Endodermal cell (in vitro differentiated cells): ENCODE measurements at regions not wholly inside any gene's neighbourhood (a gene's known extent, or its start where the extent isn't known, plus 50 kb on each side); places are given as distances from the start of the nearest gene placed in this dataset.

ENCODE experiments used
- DNase-seq: peaks from one replicate; pipeline ENCODE4 v3.0.0-alpha.2; 2017
- H3K27ac ChIP-seq: 2 replicates; pipeline ENCODE4 v1.5.1; 2013; ENCODE audit warnings: mild to moderate bottlenecking, low read depth, low read length, moderate library complexity
- H3K27me3 ChIP-seq: 2 replicates; pipeline ENCODE4 v1.6.1; 2013; ENCODE audit warnings: mild to moderate bottlenecking, low read length, moderate library complexity; ENCODE audit not compliant: insufficient read depth, control insufficient read depth, poor library complexity, severe bottlenecking
- H3K36me3 ChIP-seq: 2 replicates; pipeline ENCODE4 v1.7.0; 2013; ENCODE audit warnings: mild to moderate bottlenecking, low read length, moderate library complexity; ENCODE audit not compliant: control insufficient read depth, insufficient read depth
- H3K4me1 ChIP-seq: one replicate; pipeline ENCODE4 v1.7.0; 2013; ENCODE audit warnings: low read length; ENCODE audit not compliant: control insufficient read depth, insufficient read depth
- H3K4me3 ChIP-seq: 2 replicates; pipeline ENCODE4 v1.5.1; 2013; ENCODE audit warnings: mild to moderate bottlenecking, low read length, moderate library complexity
- H3K9ac ChIP-seq: 2 replicates; pipeline ENCODE4 v1.6.1; 2013; ENCODE audit warnings: mild to moderate bottlenecking, low read length, moderate library complexity; ENCODE audit not compliant: poor library complexity, severe bottlenecking; ENCODE audit errors: extremely low read depth
- H3K9me3 ChIP-seq: 2 replicates; pipeline ENCODE4 v1.6.1; 2013; ENCODE audit warnings: mild to moderate bottlenecking, low read length, moderate library complexity; ENCODE audit not compliant: control insufficient read depth
- H3K27ac Mint-ChIP-seq: 2 replicates; pipeline ENCODE4 v1.8.0; 2020; ENCODE audit warnings: mixed read lengths
- H3K27me3 Mint-ChIP-seq: 2 replicates; pipeline ENCODE4 v1.8.0; 2021; ENCODE audit warnings: mild to moderate bottlenecking, mixed read lengths; ENCODE audit not compliant: insufficient read depth
- H3K36me3 Mint-ChIP-seq: 2 replicates; pipeline ENCODE4 v1.8.0; 2020; ENCODE audit warnings: low read depth, mixed read lengths
- H3K4me1 Mint-ChIP-seq: 2 replicates; pipeline ENCODE4 v1.8.0; 2020; ENCODE audit warnings: mixed read lengths
- H3K4me3 Mint-ChIP-seq: 2 replicates; pipeline ENCODE4 v1.8.0; 2020; ENCODE audit warnings: mild to moderate bottlenecking, moderate library complexity, mixed read lengths
- H3K9me3 Mint-ChIP-seq: 2 replicates; pipeline ENCODE4 v1.8.0; 2020; ENCODE audit warnings: mild to moderate bottlenecking, mixed read lengths
- CTCF ChIP-seq: fragments of 200-600 bp; sonication (generic); conservative IDR thresholded peaks from 2 replicates; pipeline ENCODE4 v1.5.0; 2021; ENCODE audit warnings: antibody characterized with exemption, mild to moderate bottlenecking
- whole genome bisulfite sequencing, 2 experiments: methylation state at CpG; one replicate each; pipeline versions ENCODE4 v1.1.5 to v1.1.7; 2013; ENCODE audit warnings: missing lambda C conversion rate in 2 of 2, mixed read lengths in 1 of 2; ENCODE audit not compliant: insufficient coverage in 1 of 2, insufficient read length in 1 of 2; 5-methylcytosine and 5-hydroxymethylcytosine counted together

DNA sequence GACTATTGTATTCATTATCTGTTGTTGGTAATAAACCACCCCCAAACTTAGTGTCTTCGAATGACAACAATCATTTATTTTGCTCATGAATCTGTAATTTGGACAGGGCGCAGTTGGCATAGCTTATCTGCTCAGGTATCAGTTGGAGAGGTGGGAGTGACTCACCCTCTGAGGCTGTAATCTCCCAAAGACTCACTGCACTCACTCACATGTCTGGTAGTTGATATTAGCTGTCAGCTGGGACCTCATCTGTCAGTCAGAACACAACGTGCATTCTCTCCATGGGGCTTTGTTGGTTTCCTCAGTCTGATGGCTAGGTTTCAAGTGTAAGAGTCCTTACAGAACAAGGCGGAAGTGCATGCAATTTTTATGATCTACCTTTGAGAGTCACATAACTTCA, 183.5 kb upstream of the PRNP start:
- no peak for DNase-seq

GRCh38 chr20:4493386-4493785, 192.9 kb upstream of the PRNP start:
- no peak for TF ChIP-seq CTCF

More for the DNA sequence above, 183.5 kb upstream of the PRNP start:
- Histone ChIP-seq H3K4me1 (no peaks in the 10 kb centered on the region), H3K4me3 (no peak overlapping the region), H3K36me3 (no peaks in the 10 kb centered on the region), H3K9ac (no peak overlapping the region), H3K27ac (no peak overlapping the region), H3K27me3 (no peaks in the 10 kb centered on the region), H3K9me3 (peaks cover 10% of the 10 kb centered on the region)
- Mint-ChIP-seq H3K27ac (no peak overlapping the region), H3K27me3 (peaks cover 2% of the 10 kb centered on the region), H3K36me3 (no peaks in the 10 kb centered on the region), H3K9me3 (peaks cover 28% of the 10 kb centered on the region), H3K4me1 (no peaks in the 10 kb centered on the region), H3K4me3 (no peak overlapping the region)
- 67 to 68% methylated on average over 3 to 4 of the region's 4 CpGs for WGBS, 2 experiments
- no peak for TF ChIP-seq CTCF

GRCh38 chr20:4491643-4492042, 194.6 kb upstream of the PRNP start:
- no peak for TF ChIP-seq CTCF
- no peak for DNase-seq
- no peaks in the 10 kb centered on the region for H3K27me3 Mint-ChIP-seq
- H3K4me1 ChIP-seq = no peaks in the 10 kb centered on the region
- peaks cover 3% of the 10 kb centered on the region for H3K9me3 Mint-ChIP-seq
- WGBS, 2 experiments = 95 to 100% methylated on average over 1 to 2 of the region's 2 CpGs
- no peak overlapping the region for H3K4me3 ChIP-seq
- H3K9ac ChIP-seq = no peak overlapping the region
- no peaks in the 10 kb centered on the region for H3K36me3 ChIP-seq
- no peak overlapping the region for H3K4me3 Mint-ChIP-seq
- no peaks in the 10 kb centered on the region for H3K9me3 ChIP-seq
- no peak overlapping the region for H3K27ac ChIP-seq
- H3K27ac Mint-ChIP-seq = no peak overlapping the region
- no peaks in the 10 kb centered on the region for H3K4me1 Mint-ChIP-seq
- no peaks in the 10 kb centered on the region for H3K27me3 ChIP-seq
- no peaks in the 10 kb centered on the region for H3K36me3 Mint-ChIP-seq

More at GRCh38 chr20:4493386-4493785, 192.9 kb upstream of the PRNP start:
- H3K27ac Mint-ChIP-seq = no peak overlapping the region
- no peak overlapping the region for H3K4me3 Mint-ChIP-seq
- no peaks in the 10 kb centered on the region for H3K9me3 ChIP-seq
- no peak overlapping the region for H3K27ac ChIP-seq
- H3K9ac ChIP-seq = no peak overlapping the region
- H3K27me3 ChIP-seq = no peaks in the 10 kb centered on the region
- H3K9me3 Mint-ChIP-seq = peaks cover 9% of the 10 kb centered on the region
- H3K27me3 Mint-ChIP-seq = no peaks in the 10 kb centered on the region
- DNase-seq = no peak
- WGBS, 2 experiments = 68% methylated on average over 1 of the region's 2 CpGs; no CpG with 5 or more reads in 1 of the 2 experiments
- H3K4me3 ChIP-seq = no peak overlapping the region
- H3K4me1 Mint-ChIP-seq = no peaks in the 10 kb centered on the region
- no peaks in the 10 kb centered on the region for H3K4me1 ChIP-seq
- H3K36me3 ChIP-seq = no peaks in the 10 kb centered on the region
- no peaks in the 10 kb centered on the region for H3K36me3 Mint-ChIP-seq
